SU-DHL-6 (cell line): ENCODE measurements at regions not wholly inside any gene's neighbourhood (a gene's known extent, or its start where the extent isn't known, plus 50 kb on each side); places are given as distances from the start of the nearest gene placed in this dataset.

Experiments
- EZH2phosphoT487 ChIP-seq: fragments of 200-600 bp; sonication (generic), shearing (Covaris generic); conservative IDR thresholded peaks from 2 replicates; pipeline ENCODE4 v1.6.1; 2018; ENCODE audit warnings: mild to moderate bottlenecking, antibody characterized with exemption, low read length, moderate library complexity, mixed read lengths
- TF ChIP-seq, protein P1 (sequence below): fragments of 200-600 bp; sonication (generic); IDR thresholded peaks from one replicate; pipeline ENCODE4 v1.5.1; 2017; ENCODE audit warnings: antibody characterized with exemption, mild to moderate bottlenecking, low read length, moderate library complexity; ENCODE audit not compliant: insufficient read depth, poor library complexity, severe bottlenecking

DNA sequence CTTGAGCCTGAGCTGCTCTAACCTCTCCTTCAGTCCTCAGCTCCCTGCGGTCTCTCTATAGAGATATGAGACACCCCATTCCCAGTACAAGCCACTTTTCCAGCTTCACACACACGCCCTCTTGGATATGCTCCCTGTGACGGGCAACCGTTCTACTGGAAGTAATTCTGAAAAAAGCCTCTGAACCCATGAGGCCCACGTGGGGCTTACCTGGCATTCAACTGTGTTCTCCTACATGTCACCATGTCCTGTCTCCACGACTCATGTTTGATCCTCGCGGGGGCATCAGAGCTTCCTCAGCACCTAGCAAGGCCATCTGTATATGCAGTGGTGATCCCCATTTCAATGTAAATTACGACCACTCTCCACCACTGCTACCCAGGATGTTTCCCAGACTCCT, 69.2 kb upstream of the DUSP22 start:
- TF ChIP-seq, protein P1, sequence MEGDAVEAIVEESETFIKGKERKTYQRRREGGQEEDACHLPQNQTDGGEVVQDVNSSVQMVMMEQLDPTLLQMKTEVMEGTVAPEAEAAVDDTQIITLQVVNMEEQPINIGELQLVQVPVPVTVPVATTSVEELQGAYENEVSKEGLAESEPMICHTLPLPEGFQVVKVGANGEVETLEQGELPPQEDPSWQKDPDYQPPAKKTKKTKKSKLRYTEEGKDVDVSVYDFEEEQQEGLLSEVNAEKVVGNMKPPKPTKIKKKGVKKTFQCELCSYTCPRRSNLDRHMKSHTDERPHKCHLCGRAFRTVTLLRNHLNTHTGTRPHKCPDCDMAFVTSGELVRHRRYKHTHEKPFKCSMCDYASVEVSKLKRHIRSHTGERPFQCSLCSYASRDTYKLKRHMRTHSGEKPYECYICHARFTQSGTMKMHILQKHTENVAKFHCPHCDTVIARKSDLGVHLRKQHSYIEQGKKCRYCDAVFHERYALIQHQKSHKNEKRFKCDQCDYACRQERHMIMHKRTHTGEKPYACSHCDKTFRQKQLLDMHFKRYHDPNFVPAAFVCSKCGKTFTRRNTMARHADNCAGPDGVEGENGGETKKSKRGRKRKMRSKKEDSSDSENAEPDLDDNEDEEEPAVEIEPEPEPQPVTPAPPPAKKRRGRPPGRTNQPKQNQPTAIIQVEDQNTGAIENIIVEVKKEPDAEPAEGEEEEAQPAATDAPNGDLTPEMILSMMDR = no peak
- TF ChIP-seq EZH2phosphoT487 = no peak
